ENCODE measurements at regions not wholly inside any gene's neighbourhood (a gene's known extent, or its start where the extent isn't known, plus 50 kb on each side); places are given as distances from the start of the nearest gene placed in this dataset.

GRCh38 chr6:84464471-84464870 is 237.0 kb upstream of the CEP162 start:
- in situ Hi-C loops (cut with HindIII; ENCODE audit: low sequenced_read_pairs): no loop called here
- DNase-seq (ENCODE audit: low read depth, low spot score): no peak
- TF ChIP-seq CTCF (IDR thresholded peaks at IDR 0.05; ENCODE audit: low read depth, low read length): no peak
- no peak overlapping the region for H3K4me3 ChIP-seq (ENCODE audit: low read depth, low read length)

GRCh38 chr6:84462698-84463097 is 235.3 kb upstream of the CEP162 start:
- TF ChIP-seq CTCF (IDR thresholded peaks at IDR 0.05; ENCODE audit: low read depth, low read length): no peak
- in situ Hi-C loops (cut with HindIII; ENCODE audit: low sequenced_read_pairs): no loop called here
- peak; percentile 76 for DNase-seq (ENCODE audit: low read depth, low spot score)
- no peak overlapping the region for H3K4me3 ChIP-seq (ENCODE audit: low read depth, low read length)

- in situ Hi-C loops (cut with HindIII; ENCODE audit: low sequenced_read_pairs): no loop called here
- DNase-seq (ENCODE audit: low read depth, low spot score): no peak
- no peak overlapping the region for H3K4me3 ChIP-seq (ENCODE audit: low read depth, low read length)
- TF ChIP-seq CTCF (IDR thresholded peaks at IDR 0.05; ENCODE audit: low read depth, low read length): no peak
These were observed 234.0 kb upstream of the CEP162 start for GRCh38 chr6:84461461-84461860.

- in situ Hi-C loops (cut with HindIII; ENCODE audit: low sequenced_read_pairs): no loop called here
- no peak overlapping the region for H3K4me3 ChIP-seq (ENCODE audit: low read depth, low read length)
- peak; percentile 51 for DNase-seq (ENCODE audit: low read depth, low spot score)
- no peak for TF ChIP-seq CTCF (IDR thresholded peaks at IDR 0.05; ENCODE audit: low read depth, low read length)
These were observed 233.0 kb upstream of the CEP162 start for GRCh38 chr6:84460491-84460890.

GRCh38 chr6:84459401-84459800 is 232.0 kb upstream of the CEP162 start:
- DNase-seq (ENCODE audit: low read depth, low spot score): no peak
- in situ Hi-C loops (cut with HindIII; ENCODE audit: low sequenced_read_pairs): no loop called here
- H3K4me3 ChIP-seq (ENCODE audit: low read depth, low read length): no peak overlapping the region
- TF ChIP-seq CTCF (IDR thresholded peaks at IDR 0.05; ENCODE audit: low read depth, low read length): no peak

GRCh38 chr6:84458271-84458670 is 230.8 kb upstream of the CEP162 start:
- in situ Hi-C loops (cut with HindIII; ENCODE audit: low sequenced_read_pairs): no loop called here
- no peak overlapping the region for H3K4me3 ChIP-seq (ENCODE audit: low read depth, low read length)

More at GRCh38 chr6:84458271-84458670, 230.8 kb upstream of the CEP162 start:
- TF ChIP-seq CTCF (IDR thresholded peaks at IDR 0.05; ENCODE audit: low read depth, low read length): no peak
- DNase-seq (ENCODE audit: low read depth, low spot score): no peak

All from astrocyte of the spinal cord (primary cell).